ENCODE measurements at regions not wholly inside any gene's neighbourhood (a gene's known extent, or its start where the extent isn't known, plus 50 kb on each side); places are given as distances from the start of the nearest gene placed in this dataset.

GRCh38 chr5:145479271-145479670 is 355.9 kb downstream of the PRELID2 start:
- TF ChIP-seq CTCF (IDR thresholded peaks at IDR 0.05; ENCODE audit: low read depth, low read length) (no peak), EZH2phosphoT487 (IDR thresholded peaks at IDR 0.05; ENCODE audit: low read depth) (no peak)
